Stimulated activated CD4-positive, alpha-beta T cell treated with anti-CD3 and anti-CD28 coated beads, Interleukin-15, amount 100 ng/mL, for 24 hours (primary cell): ENCODE measurements at regions not wholly inside any gene's neighbourhood (a gene's known extent, or its start where the extent isn't known, plus 50 kb on each side); places are given as distances from the start of the nearest gene placed in this dataset.
"Not testable (repeated sequence)": the region's sequence is repeated elsewhere in the genome, so short reads cannot be mapped to it uniquely, and the experiment has no call there.

Source experiments
- DNase-seq: peaks from one replicate; pipeline ENCODE4 v3.0.0-alpha.2; 2020

GRCh38 chr2:146429366-146429765 lies 1415.5 kb upstream of the ACVR2A start:
- DNase-seq, result no peak

- no peak for DNase-seq
These were observed 1426.9 kb upstream of the ACVR2A start for GRCh38 chr2:146417942-146418341.

GRCh38 chr2:146415291-146415690 lies 1429.5 kb upstream of the ACVR2A start:
- no peak for DNase-seq

GRCh38 chr2:146414456-146414855 lies 1430.4 kb upstream of the ACVR2A start:
- DNase-seq, result no peak

GRCh38 chr2:146413086-146413610 lies 1431.7 kb upstream of the ACVR2A start:
- DNase-seq, result no peak

GRCh38 chr2:146412625-146413024 lies 1432.2 kb upstream of the ACVR2A start:
- peak; percentile 6 for DNase-seq

- not testable (repeated sequence) for DNase-seq
These were observed 1439.2 kb upstream of the ACVR2A start for GRCh38 chr2:146405402-146406309.

- not testable (repeated sequence) for DNase-seq
These were observed 1441.2 kb upstream of the ACVR2A start for GRCh38 chr2:146403546-146404160.

GRCh38 chr2:146392631-146393030 lies 1452.2 kb upstream of the ACVR2A start:
- DNase-seq, result no peak

- no peak for DNase-seq
These were observed 1452.6 kb upstream of the ACVR2A start for GRCh38 chr2:146392186-146392585.

GRCh38 chr2:146388757-146389156 lies 1456.1 kb upstream of the ACVR2A start:
- DNase-seq, result no peak

GRCh38 chr2:146386096-146386495 lies 1458.7 kb upstream of the ACVR2A start:
- no peak for DNase-seq

GRCh38 chr2:146385031-146385430 lies 1459.8 kb upstream of the ACVR2A start:
- no peak for DNase-seq

GRCh38 chr2:146376511-146377064 lies 1468.2 kb upstream of the ACVR2A start:
- DNase-seq, result no peak

- DNase-seq, result no peak
These were observed 1470.3 kb upstream of the ACVR2A start for GRCh38 chr2:146374505-146374904.

- not testable (repeated sequence) for DNase-seq
These were observed 1473.5 kb upstream of the ACVR2A start for GRCh38 chr2:146371364-146371763.

GRCh38 chr2:146370826-146371225 lies 1474.0 kb upstream of the ACVR2A start:
- DNase-seq, result no peak

- DNase-seq, result no peak
These were observed 1478.6 kb upstream of the ACVR2A start for GRCh38 chr2:146366276-146366675.

GRCh38 chr2:146365041-146365440 lies 1479.8 kb upstream of the ACVR2A start:
- no peak for DNase-seq

GRCh38 chr2:146363731-146364130 lies 1481.1 kb upstream of the ACVR2A start:
- no peak for DNase-seq

GRCh38 chr2:146351689-146352088 lies 1493.1 kb upstream of the ACVR2A start:
- no peak for DNase-seq

- DNase-seq, result no peak
These were observed 1495.5 kb upstream of the ACVR2A start for GRCh38 chr2:146349334-146349733.

GRCh38 chr2:146324951-146325350 lies 1519.9 kb upstream of the ACVR2A start:
- DNase-seq, result no peak

GRCh38 chr2:146323564-146323963 lies 1521.3 kb upstream of the ACVR2A start:
- no peak for DNase-seq
